HepG2 (cell line): ENCODE measurements at regions not wholly inside any gene's neighbourhood (a gene's known extent, or its start where the extent isn't known, plus 50 kb on each side); places are given as distances from the start of the nearest gene placed in this dataset.

Source experiments
- DNMT1 ChIP-seq: sonication (generic); formaldehyde crosslinking; IDR thresholded peaks from 2 replicates; pipeline ENCODE4 v1.5.1; 2020; ENCODE audit warnings: mild to moderate bottlenecking, missing genetic modification reagents
- GMEB1 ChIP-seq: sonication (generic); formaldehyde crosslinking; IDR thresholded peaks from 2 replicates; pipeline ENCODE4 v1.5.1; 2020; ENCODE audit warnings: missing genetic modification reagents, mild to moderate bottlenecking, borderline replicate concordance
- JUND ChIP-seq: sonication (generic); formaldehyde crosslinking; IDR thresholded peaks from 2 replicates; pipeline ENCODE4 v1.8.0; 2022; ENCODE audit warnings: mild to moderate bottlenecking, missing genetic modification reagents
- KDM6A ChIP-seq: IDR thresholded peaks from 2 replicates; pipeline ENCODE4 v1.6.1; 2016; ENCODE audit warnings: low read depth
- SALL2 ChIP-seq: sonication (generic); formaldehyde crosslinking; IDR thresholded peaks from 2 replicates; pipeline ENCODE4 v1.8.1; 2023; ENCODE audit warnings: mild to moderate bottlenecking, missing genetic modification reagents, inconsistent platforms
- SNAPC4 ChIP-seq: sonication (generic); formaldehyde crosslinking; IDR thresholded peaks from 2 replicates; pipeline ENCODE4 v1.4.0; 2020; ENCODE audit warnings: mild to moderate bottlenecking, missing genetic modification reagents
- SYNCRIP ChIP-seq: fragments of 200-400 bp; formaldehyde crosslinking; IDR thresholded peaks from 2 replicates; pipeline ENCODE4 v1.6.1; 2018; ENCODE audit warnings: mild to moderate bottlenecking, low read depth, low read length; ENCODE audit not compliant: insufficient read depth
- TBX2 ChIP-seq: sonication (generic); formaldehyde crosslinking; IDR thresholded peaks from 2 replicates; pipeline ENCODE4 v1.5.0; 2020; ENCODE audit warnings: missing genetic modification reagents, mild to moderate bottlenecking, borderline replicate concordance
- TCF7 ChIP-seq: sonication (generic); IDR thresholded peaks from 2 replicates; pipeline ENCODE4 v1.6.1; 2016; ENCODE audit warnings: antibody characterized with exemption, low read depth
- TCF7L2 ChIP-seq: IDR thresholded peaks from 2 replicates; pipeline ENCODE4 v1.6.1; 2011; ENCODE audit warnings: mild to moderate bottlenecking, low read depth, low read length, moderate library complexity
- ZMYM2 ChIP-seq: sonication (generic); formaldehyde crosslinking; IDR thresholded peaks from 2 replicates; pipeline ENCODE4 v1.8.0; 2022; ENCODE audit warnings: mild to moderate bottlenecking, missing genetic modification reagents
- ZNF232 ChIP-seq: sonication (generic); formaldehyde crosslinking; IDR thresholded peaks from 2 replicates; pipeline ENCODE4 v1.4.0; 2020; ENCODE audit warnings: missing genetic modification reagents, borderline replicate concordance
- ZNF547 ChIP-seq: sonication (generic); formaldehyde crosslinking; IDR thresholded peaks from 2 replicates; pipeline ENCODE4 v1.5.1; 2020; ENCODE audit warnings: mild to moderate bottlenecking, missing genetic modification reagents
- ZNF709 ChIP-seq: sonication (generic); formaldehyde crosslinking; IDR thresholded peaks from 2 replicates; pipeline ENCODE4 v1.5.0; 2020; ENCODE audit warnings: mild to moderate bottlenecking, missing genetic modification reagents
- ZNF784 ChIP-seq: sonication (generic); formaldehyde crosslinking; IDR thresholded peaks from 2 replicates; pipeline ENCODE4 v1.5.1; 2020; ENCODE audit warnings: missing genetic modification reagents, mild to moderate bottlenecking, borderline replicate concordance
- TF ChIP-seq, protein P1 (sequence below): sonication (generic); formaldehyde crosslinking; conservative IDR thresholded peaks from 2 replicates; pipeline ENCODE4 v1.5.0; 2020; ENCODE audit warnings: missing genetic modification reagents
- TF ChIP-seq, protein P2 (sequence below): sonication (generic); formaldehyde crosslinking; IDR thresholded peaks from 2 replicates; pipeline ENCODE4 v1.4.0; 2020; ENCODE audit warnings: missing genetic modification reagents

GRCh38 chr12:115421796-115422709, 738.1 kb upstream of the TBX3 start (continued):
- TF ChIP-seq SNAPC4 (CRISPR knock-in tag) (peak; percentile 56; the same call in 1 of the 2 replicates), TCF7 (peak; percentile 93), ZNF232 (CRISPR knock-in tag) (peak; percentile 70; the same call in 1 of the 2 replicates), JUND (CRISPR knock-in tag) (peak; percentile 77; the same call in 1 of the 2 replicates), TBX2 (CRISPR knock-in tag) (peak; percentile 97), ZMYM2 (CRISPR knock-in tag) (no peak), ZNF784 (CRISPR knock-in tag) (peak; percentile 53; the same call in 1 of the 2 replicates), ZNF547 (CRISPR knock-in tag) (peak; percentile 66), DNMT1 (CRISPR knock-in tag) (no peak), GMEB1 (CRISPR knock-in tag) (peak; percentile 30; the same call in 1 of the 2 replicates), KDM6A (CRISPR knock-in tag) (peak; percentile 66; the same call in 1 of the 2 replicates), ZNF709 (CRISPR knock-in tag) (no peak), TCF7L2 (peak; percentile 72), SYNCRIP (no peak), SALL2 (CRISPR knock-in tag) (peak; percentile 90)
- TF ChIP-seq, protein P1, sequence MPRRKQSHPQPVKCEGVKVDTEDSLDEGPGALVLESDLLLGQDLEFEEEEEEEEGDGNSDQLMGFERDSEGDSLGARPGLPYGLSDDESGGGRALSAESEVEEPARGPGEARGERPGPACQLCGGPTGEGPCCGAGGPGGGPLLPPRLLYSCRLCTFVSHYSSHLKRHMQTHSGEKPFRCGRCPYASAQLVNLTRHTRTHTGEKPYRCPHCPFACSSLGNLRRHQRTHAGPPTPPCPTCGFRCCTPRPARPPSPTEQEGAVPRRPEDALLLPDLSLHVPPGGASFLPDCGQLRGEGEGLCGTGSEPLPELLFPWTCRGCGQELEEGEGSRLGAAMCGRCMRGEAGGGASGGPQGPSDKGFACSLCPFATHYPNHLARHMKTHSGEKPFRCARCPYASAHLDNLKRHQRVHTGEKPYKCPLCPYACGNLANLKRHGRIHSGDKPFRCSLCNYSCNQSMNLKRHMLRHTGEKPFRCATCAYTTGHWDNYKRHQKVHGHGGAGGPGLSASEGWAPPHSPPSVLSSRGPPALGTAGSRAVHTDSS (CRISPR knock-in tag) = no peak
- TF ChIP-seq, protein P2, sequence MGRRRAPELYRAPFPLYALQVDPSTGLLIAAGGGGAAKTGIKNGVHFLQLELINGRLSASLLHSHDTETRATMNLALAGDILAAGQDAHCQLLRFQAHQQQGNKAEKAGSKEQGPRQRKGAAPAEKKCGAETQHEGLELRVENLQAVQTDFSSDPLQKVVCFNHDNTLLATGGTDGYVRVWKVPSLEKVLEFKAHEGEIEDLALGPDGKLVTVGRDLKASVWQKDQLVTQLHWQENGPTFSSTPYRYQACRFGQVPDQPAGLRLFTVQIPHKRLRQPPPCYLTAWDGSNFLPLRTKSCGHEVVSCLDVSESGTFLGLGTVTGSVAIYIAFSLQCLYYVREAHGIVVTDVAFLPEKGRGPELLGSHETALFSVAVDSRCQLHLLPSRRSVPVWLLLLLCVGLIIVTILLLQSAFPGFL (CRISPR knock-in tag) = no peak
